Activated CD4-positive, alpha-beta T cell treated with anti-CD3 and anti-CD28 coated beads, Interleukin-2, Interleukin-6, amounts not matched to agents 100 ng/mL and 50 ng/mL, durations not matched to agents 16 hours and 8 hours (primary cell): ENCODE measurements at regions not wholly inside any gene's neighbourhood (a gene's known extent, or its start where the extent isn't known, plus 50 kb on each side); places are given as distances from the start of the nearest gene placed in this dataset.

Experiments
- DNase-seq: peaks from one replicate; pipeline ENCODE4 v3.0.0-alpha.2; 2020

DNA sequence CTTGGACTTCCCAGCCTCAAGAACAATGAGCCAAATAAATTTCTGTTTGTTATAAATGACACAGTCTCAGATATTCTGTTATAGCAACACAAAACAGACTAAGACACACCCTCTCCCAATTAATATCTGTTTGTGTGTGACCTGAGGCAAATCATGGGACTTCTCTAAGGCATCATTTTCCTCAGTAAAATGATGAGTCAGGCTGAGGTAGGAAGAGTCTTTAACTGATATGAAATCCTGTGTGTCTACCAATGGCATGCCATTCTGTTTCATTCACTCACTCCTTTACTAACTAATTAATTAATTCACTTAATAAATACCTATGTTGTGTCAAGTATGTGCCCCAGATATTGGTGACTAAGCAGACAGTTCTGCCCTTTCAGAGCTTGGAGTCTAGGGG is 258.4 kb upstream of the CRY1 start:
- no peak for DNase-seq

DNA sequence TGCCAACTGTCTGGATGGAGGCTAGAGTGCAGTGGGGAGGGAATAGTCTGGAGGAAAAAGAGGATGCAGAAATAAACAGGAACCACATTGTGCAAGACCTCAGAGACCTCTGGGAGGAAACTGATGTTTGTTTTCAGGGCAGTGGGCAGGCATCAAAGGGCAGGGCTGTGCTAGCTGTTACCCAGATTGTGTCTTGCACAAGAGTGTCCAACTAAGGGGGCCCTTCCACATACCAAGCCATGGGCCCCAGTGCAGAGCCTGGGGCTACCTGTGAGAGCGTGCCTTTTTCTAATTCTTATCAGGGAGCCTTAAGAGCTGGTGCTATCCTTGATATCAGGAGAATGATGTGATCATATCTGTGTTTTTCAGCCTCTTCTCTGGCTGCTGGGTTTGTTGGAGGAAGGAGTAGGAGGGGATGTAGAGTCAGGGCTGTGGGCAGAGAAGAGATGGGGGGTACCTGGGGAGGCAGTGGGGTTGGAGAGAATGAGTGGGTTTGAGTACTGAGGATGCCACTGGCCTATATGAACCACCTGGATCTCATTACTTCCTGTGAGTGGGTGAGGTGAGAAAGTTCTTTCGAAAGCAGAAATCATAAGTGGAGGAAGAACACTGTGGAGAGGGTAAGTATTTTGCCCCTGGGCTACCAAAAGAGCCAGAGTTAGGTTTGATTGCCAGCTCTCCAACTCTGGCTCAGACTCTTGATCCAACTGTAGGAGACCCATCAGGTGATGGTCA is 259.2 kb upstream of the CRY1 start:
- peak; percentile 38 for DNase-seq

DNA sequence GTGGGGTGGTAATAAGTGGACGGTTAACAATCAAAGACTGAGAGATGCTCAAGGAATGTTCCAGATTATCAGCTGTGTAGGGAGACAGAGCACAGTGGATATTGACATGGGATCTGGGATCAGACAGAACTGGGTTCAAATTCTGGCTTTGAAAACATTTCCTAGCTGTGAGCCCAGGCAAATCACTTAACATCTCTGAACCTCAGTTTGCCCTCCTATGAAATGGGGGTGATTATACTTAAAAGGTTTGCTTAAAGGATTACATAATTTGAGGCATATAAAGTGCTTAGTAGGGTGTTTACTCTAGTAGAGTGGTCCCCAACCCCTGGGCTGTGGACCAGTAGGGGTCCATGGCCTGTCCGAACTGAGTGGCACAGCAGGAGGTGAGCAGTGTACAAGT is 260.0 kb upstream of the CRY1 start:
- DNase-seq, result no peak

DNA sequence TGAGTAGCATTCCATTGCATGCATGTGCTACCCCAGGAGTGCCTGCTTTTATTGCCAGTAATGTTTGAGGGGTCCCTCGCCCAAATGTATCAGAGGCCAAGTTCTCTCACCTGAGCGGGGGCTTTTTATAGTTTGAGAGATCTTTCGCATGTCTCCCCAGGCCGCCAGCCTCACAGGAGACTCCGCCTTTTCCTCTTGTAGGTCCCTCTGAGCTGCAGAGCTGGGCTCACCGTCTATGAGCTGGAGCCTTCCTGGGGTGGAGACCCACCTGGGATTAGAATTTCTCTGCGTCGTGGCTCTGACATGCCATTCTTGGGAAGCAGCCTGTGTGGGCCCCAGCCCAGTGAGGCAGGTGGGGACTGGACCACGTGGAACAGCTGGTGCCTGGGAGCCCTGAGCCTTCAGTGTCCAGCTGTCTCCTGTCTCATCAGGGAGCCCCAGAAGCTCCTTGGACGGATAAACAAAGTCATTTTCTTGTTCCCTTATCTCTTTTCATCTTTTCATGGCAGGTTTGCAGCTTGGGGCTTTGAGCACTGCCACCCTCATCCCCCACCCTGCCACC is 261.7 kb upstream of the CRY1 start:
- no peak for DNase-seq

DNA sequence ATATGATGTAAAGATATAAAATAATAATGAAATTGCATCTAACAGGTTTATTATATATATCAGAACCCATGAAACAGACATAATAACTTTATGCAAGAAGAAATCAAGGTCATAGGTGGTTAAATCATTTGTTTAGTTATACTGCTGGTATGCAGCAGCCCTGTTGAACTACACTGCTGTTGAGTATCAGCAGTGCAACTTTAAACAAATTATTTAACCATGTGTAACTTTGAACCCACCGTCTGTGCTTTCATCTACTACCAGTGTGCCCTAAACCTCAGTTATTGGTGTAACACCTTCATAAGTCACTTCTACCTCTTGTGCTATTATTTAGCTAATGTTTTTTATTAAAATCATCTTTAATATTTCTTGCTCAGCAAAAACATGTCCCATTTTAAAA is 262.3 kb upstream of the CRY1 start:
- no peak for DNase-seq

DNA sequence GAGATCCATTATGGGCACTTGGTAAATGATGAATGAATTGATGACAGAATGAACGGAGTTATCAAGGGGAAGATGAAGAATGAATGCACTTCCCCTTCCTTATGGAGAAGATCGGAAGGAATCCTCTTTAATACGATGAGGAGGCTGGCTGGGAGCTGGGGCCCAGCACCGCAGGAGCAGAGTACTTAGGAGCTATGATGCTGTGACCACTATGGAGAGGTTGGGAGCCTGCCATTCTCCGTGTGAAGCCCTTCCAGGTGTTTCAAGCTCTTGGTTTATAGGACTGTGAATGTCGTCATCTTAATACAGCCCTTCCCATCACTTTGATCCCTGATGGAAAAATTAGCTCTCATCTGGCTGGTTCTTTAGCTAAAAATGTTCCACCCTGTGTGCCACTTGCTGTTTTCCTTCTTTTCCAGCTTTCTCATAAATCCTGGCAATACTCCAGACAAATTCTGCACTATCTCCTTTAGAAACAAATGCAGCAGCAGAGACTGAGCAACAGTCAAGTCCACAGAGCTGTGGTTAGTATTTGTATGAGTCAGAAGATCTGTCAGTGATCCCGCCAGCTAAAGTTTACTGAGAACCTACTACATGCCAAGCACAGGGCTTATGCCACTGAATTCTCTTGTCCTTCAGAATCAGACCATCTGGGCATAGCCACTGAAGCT is 263.1 kb upstream of the CRY1 start:
- DNase-seq, result peak; percentile 60

DNA sequence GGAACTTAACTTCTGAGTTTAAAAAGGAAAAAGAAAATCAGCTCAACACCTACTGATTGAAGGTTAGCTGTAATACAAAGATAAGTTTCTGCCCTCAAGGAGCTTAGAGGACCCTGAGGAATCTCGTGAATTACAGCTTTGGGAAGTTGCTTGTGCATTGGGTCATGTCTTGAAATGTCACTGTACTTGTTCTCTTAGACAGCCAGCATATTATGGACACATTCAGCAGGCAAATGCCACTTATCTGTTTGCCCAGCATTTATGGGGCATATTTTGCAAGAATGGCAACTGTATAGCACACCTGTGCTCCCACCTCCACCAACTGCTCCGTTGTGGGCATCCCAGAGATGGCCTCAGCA is 263.6 kb upstream of the CRY1 start:
- no peak for DNase-seq

DNA sequence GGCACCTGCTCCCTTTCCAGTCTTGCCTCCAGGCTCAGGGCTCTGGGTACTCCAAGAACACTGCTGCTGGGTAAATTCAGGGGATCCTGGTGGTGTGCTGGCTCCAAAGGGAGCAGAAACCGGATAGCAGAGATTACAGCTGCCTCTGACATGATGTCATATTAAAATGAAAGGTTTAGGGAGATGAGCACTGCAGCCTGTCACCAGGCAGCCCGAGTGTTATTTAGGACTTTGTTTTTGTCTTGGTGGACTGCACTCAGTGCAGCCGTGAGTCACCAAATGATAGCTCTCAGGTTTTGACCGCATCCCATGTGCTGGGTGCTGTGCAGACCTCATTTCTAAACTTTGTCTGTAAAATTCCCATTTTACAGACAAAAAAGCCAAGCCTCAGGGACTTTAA is 266.0 kb upstream of the CRY1 start:
- DNase-seq, result no peak

DNA sequence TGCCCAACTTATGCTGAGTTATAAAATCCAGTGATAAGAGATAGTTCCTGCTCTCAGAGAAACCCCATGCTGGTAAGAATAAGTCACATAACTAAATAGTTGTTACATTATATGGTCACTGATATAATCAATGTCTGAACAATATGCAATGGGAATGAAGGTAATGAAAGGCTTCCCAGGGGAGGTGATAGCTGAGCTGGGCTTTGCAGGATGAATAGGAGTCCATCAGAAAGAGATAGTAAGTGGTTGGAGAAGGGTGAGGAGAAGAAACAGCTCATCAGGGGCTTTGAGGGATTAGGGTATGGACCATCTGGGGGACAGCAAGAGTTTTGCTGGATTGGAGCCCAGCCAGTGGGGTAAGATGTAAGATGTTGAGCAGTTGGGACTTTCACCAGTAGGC is 266.7 kb upstream of the CRY1 start:
- DNase-seq, result no peak

DNA sequence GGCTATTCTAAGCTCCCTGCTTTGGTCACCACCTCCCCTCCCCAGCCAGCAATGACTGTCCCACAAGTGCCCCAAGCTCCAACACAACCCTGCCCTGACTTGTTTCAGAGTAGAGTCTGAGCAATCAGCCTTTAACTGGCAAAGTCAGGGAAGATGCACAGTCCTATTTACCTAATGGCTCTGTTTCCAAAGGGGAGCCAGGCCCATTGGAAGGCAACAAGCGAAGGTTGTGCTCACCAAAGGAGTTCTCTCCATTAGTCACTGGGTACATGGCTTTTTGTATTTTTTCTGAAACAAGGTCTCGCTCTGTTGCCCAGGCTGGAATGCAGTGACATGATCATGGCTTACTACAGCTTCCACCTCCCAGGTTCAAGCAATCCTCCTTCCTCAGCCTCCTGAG is 267.1 kb upstream of the CRY1 start:
- DNase-seq, result no peak

DNA sequence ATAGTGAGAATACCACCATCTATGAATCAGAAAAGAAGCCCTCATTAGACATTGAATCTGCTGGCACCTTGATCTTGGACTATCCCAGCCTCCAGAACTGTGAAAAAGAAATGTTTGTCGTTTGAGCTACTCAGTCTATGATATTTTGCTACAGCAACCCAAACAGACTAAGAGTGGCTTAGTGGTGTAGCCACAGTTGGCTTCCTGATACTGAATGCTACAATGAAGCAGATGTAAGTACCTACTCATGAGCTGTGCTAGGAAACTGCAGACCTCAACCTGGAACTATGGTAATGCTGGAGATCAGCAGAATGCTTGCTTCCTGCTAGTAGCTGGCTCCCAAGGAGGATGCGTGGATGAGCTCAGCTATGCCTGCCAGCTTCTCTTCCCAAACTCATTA is 268.6 kb upstream of the CRY1 start:
- DNase-seq, result no peak

DNA sequence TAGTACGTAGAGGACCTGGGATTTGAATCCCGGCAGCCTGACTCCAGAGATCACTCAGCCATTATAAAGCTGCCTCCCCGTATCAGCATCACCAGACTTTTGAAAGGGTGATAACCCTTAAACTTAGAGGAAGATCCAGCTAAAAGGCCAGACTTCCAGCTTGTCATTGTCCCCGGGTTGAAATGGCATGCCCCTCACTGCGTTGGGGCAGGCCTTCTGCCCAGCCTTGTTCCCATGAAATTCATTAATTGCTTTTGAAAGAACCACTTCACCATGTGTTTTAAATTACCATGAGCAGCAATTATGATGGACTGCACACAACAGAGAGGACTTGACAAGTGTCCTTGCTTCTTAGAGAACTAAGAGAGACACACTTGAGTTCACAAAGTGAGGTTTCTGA is 269.6 kb upstream of the CRY1 start:
- no peak for DNase-seq

DNA sequence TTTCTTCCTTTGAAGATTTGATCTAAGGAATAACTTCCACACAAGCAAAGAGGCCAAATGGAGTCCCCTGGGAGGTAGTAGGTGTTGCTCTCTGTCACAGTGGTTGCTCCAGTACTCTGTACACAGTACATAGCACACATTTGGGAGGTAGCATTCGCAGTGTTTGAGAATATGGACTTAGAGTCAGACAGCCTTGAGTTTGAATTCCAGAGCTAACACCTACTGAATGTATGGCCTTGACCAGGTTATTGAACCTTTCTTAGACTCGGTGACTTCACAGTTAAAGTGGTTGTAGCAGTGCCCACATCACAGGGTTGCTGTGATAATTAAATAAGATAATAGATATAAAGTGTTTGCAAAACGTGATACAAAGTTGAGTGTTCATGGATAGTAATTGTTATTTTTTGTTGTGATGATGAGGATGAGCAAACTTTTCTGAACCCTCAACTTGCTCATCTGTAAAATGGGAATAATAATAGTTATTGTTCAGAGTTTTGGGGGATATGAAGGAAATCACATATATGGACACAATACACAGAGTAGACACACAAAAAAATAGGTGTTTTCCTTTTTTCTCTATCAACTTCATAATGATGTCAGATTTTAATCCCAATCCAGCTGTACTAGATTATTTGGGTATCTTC is 271.6 kb upstream of the CRY1 start:
- no peak for DNase-seq

DNA sequence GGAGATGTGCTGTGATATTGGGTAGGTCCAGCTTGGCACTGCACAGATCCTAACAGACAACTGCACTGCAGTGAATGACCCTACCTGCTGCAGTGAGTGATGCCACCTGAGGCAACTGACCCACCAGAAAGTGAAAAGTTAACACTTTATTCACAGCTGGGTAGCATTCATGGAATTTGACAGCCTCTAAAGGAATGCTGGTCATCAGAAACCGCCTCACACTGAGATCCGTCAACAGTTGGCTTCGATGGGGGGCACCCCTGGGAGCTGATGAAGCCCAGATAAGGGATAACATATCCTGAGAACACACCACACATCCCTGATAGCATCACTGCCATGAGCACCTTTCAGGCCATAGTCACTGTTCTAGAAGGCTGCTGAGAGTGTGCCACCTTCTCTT is 272.4 kb upstream of the CRY1 start:
- no peak for DNase-seq

DNA sequence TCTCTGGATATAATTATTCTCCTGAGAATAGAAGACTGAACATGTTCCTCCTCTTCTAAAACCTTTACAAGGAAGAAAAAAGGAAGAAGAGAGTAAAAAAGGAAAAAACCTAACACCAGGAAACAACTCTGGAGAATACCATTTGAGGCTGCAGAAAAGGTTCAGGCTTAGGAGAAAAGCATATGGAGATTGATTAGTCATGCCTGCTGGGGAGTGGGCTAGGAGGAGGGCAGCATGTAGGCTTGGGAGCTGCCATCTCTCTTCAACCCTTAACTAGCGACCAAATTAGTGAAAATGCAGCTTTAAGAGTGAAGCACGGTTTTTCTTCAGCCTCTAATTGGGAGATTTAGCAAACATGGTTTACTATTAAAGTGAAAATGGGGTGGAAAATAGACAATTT is 273.0 kb upstream of the CRY1 start:
- DNase-seq, result no peak

DNA sequence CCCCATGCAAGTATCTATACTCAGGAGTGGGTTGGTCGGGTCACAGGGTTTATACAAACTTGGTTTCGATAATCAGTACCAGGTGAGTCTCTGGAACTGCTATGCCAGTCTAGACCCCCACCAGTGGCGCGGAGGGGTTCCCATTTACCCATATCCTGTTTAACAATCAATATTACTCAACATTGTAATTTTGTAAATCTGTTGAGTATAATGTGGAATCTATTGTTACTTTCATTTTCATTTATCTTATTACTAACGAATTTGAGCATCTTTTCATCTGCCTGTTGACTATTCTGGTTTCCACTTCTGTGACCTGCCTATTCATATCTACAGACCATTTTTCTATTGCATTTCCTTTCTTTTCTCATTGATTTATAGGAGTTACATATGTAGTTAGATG is 275.2 kb upstream of the CRY1 start:
- peak; percentile 58 for DNase-seq

DNA sequence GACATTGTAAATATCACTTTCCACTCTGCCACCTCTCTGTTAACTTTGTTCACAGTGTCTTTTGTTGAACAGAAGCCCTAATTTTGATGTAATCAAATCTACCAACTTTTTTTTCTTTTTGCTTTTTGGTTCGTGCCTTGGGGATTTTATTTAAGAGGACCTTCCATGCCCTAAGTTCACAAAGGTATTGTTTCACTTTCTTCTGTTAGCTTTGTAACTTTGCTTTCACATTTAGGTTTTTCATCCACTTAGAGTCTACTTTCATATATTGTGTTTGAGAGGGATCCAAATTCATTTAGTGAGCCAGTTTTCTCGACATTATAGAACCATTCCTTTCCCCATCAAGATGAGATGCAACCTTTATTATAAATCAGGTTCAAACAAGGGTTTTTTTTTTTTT is 275.7 kb upstream of the CRY1 start:
- no peak for DNase-seq

DNA sequence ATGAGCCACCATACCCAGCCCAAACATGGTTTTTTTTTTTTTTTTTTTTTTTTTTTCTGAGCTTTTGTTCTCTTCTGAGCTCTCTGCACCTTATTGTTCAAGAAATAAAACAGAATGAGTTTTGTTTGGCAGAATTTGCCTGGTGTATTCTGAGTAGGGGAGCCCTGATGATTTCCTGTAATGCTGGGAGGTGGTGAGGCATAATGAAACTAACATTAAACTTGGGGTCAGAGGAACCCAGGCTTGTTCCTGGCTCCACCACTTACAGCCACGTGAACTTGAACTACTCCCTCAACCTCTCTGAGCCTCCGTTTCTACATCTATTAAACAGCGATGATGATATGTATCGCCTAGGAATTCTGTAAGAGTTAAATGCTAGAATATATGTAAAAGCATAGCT is 276.3 kb upstream of the CRY1 start:
- DNase-seq, result peak; percentile 88

DNA sequence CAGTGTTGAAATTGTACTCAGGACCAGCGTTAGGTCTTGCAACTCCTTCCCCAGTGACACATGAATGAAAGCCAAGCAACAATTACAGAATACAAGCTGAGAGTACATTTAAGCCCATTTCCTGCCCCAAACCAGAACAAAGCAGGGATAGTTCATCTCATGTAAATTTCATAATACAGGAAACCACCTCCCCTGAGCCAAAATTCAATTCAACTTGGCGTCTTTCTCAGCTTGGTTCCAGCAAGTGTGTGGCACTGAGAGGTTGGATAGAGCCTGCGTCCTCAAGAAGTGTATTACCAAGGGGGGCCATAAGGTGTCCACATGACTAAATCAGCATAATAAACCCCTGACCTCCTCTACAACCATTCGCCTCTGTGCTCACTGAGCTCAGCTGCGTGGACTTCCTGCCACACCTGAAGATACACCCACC is 278.9 kb upstream of the CRY1 start:
- peak; percentile 68 for DNase-seq

DNA sequence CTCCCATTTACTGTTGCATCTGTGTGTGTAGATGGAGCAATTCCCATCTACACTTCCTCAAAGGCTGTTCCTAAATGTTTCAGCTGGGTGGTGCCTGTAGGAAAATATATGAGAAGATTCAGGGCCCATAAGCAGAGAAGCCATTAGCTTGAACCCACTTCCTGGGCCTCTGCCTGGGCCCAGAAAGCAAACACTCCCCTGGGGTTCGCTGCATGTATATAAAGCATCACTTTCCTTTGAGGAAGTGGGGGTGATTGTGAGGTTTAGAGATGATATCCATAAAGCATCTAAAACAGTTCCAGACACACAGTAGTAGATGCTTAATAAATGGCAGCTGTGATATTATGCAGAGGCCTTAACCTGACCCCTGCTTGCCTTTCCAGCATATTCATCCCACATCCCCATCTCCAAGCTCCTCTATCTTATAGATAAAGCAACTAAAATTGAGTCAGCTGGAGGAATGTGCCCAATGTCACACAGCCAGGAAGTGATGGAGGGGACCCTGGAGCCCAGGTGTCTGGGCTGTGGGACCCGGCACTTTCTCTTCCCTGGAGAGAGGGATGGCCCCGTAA is 280.0 kb upstream of the CRY1 start:
- DNase-seq, result no peak

DNA sequence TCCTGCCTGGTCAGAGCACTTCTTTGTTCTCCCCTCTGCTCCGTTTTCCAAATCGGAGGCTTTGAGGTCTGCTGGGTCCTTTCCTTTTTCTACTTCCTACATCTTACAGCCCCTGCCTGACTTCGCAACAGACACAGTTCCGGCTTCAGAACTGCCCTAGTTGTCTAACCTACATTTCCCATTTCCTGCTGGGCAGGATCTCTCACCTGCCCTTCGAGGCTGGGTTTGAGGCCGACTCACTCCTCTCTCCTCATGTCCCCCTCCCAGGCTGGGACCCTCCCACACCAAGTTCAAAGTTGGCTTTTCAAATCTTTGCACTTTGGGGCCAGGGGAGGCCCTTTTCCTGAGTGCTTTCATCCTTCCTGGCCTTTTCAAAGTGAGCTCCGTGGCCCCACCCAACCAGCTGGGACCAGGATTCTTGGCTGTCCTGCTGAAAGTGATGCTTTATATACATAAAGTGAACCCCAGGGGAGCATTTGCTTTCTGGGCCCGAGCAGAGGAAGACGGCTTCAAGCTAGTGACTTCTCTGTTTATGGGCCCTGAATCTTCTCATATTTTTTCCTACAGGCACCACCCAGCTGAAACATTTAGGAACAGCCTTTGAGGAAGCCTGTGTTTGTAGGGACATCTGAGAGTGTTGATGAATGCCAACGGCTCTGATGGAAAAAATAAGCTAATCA is 281.0 kb upstream of the CRY1 start:
- DNase-seq, result no peak

DNA sequence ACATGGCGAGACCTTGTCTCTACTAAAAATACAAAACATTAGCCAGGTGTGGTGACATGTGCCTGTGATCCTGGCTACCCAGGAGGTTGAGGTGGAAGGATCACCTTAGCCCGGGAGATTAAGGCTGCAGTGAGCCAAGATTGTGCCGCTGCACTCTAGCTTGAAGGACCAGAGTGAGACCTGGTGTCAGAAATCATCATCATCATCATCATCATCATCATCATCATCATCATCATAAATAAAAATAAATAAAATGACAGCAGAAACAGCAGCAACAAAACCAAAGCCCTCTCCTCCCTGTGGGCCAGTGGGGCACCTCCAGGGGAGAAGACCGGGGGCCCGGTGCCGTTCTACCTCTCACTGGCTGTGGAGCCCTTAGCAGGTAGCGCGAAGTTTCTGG is 281.9 kb upstream of the CRY1 start:
- DNase-seq, result no peak
